Loucy (cell line): ENCODE measurements at regions not wholly inside any gene's neighbourhood (a gene's known extent, or its start where the extent isn't known, plus 50 kb on each side); places are given as distances from the start of the nearest gene placed in this dataset.

ENCODE experiments used
- H2AFZ ChIP-seq: fragments of 200-600 bp; sonication (generic); 2 replicates; pipeline ENCODE4 v1.6.0; 2016; ENCODE audit warnings: antibody characterized with exemption, mild to moderate bottlenecking, low read length, moderate library complexity
- H3F3A ChIP-seq: fragments of 200-600 bp; 2 replicates; pipeline ENCODE4 v1.6.0; 2016; ENCODE audit warnings: antibody characterized with exemption, low read depth, mild to moderate bottlenecking
- H3K27me3 ChIP-seq: fragments of 200-600 bp; sonication (generic); 2 replicates; pipeline ENCODE4 v1.6.1; 2014; ENCODE audit warnings: low read length, mild to moderate bottlenecking; ENCODE audit not compliant: insufficient read depth, poor library complexity, severe bottlenecking
- H3K36me3 ChIP-seq: fragments of 200-600 bp; sonication (generic); 2 replicates; pipeline ENCODE4 v1.6.1; 2016; ENCODE audit warnings: low read length; ENCODE audit not compliant: insufficient read depth
- H3K4me1 ChIP-seq: fragments of 200-600 bp; sonication (generic); 2 replicates; pipeline ENCODE4 v1.5.1; 2014; ENCODE audit warnings: low read length, mild to moderate bottlenecking; ENCODE audit not compliant: insufficient read depth, poor library complexity, severe bottlenecking
- H3K4me2 ChIP-seq: fragments of 200-600 bp; sonication (generic); 2 replicates; pipeline ENCODE4 v1.6.0; 2014; ENCODE audit warnings: antibody characterized with exemption, low read length, low read depth, mild to moderate bottlenecking; ENCODE audit not compliant: poor library complexity, severe bottlenecking
- H3K4me3 ChIP-seq: fragments of 200-600 bp; sonication (generic); 2 replicates; pipeline ENCODE4 v1.5.1; 2014; ENCODE audit warnings: low read length, mild to moderate bottlenecking, mixed read lengths; ENCODE audit not compliant: poor library complexity, severe bottlenecking
- H3K79me2 ChIP-seq: fragments of 200-600 bp; sonication (generic); 2 replicates; pipeline ENCODE4 v1.6.1; 2014; ENCODE audit warnings: low read length; ENCODE audit not compliant: insufficient read depth
- H3K9ac ChIP-seq: fragments of 200-600 bp; sonication (generic); 2 replicates; pipeline ENCODE4 v1.6.0; 2014; ENCODE audit warnings: mild to moderate bottlenecking, low read depth, low read length, moderate library complexity; ENCODE audit not compliant: poor library complexity, severe bottlenecking
- H3K9me2 ChIP-seq: fragments of 200-600 bp; sonication (generic); replicated peaks from 2 replicates; pipeline ENCODE4 v1.6.1; 2016; ENCODE audit warnings: low read depth, low read length, mixed read lengths
- H3K9me3 ChIP-seq: fragments of 200-600 bp; sonication (generic); 2 replicates; pipeline ENCODE4 v1.6.1; 2014; ENCODE audit warnings: mild to moderate bottlenecking, antibody characterized with exemption, low read length, low read depth; ENCODE audit not compliant: insufficient read depth
- H4K20me1 ChIP-seq: fragments of 200-600 bp; sonication (generic); 2 replicates; pipeline ENCODE4 v1.6.0; 2014; ENCODE audit warnings: antibody characterized with exemption, low read length, mild to moderate bottlenecking; ENCODE audit not compliant: insufficient read depth, poor library complexity, severe bottlenecking
- CTCF ChIP-seq: fragments of 200-600 bp; sonication (generic); conservative IDR thresholded peaks from 2 replicates; pipeline ENCODE4 v1.5.1; 2014; ENCODE audit warnings: mild to moderate bottlenecking, antibody characterized with exemption, low read length
- EZH2phosphoT487 ChIP-seq: fragments of 200-600 bp; IDR thresholded peaks from 2 replicates; pipeline ENCODE4 v1.6.1; 2018; ENCODE audit warnings: antibody characterized with exemption, mild to moderate bottlenecking, moderate library complexity, borderline replicate concordance

- Histone ChIP-seq H3K4me1 (no peaks in the 10 kb centered on the region), H3K9ac (no peak overlapping the region), H3F3A (no peaks in the 10 kb centered on the region), H3K36me3 (no peaks in the 10 kb centered on the region), H4K20me1 (no peaks in the 10 kb centered on the region), H2AFZ (no peak overlapping the region), H3K79me2 (no peaks in the 10 kb centered on the region), H3K4me3 (no peak overlapping the region), H3K9me3 (no peaks in the 10 kb centered on the region), H3K4me2 (no peak overlapping the region), H3K9me2 (no peaks in the 10 kb centered on the region), H3K27me3 (no peaks in the 10 kb centered on the region)
- TF ChIP-seq EZH2phosphoT487 = no peak
- no peak for TF ChIP-seq CTCF
Measured at GRCh38 chrX:45351478-45351877, 150.8 kb upstream of the DIPK2B start.

GRCh38 chrX:45348296-45348695 lies 147.6 kb upstream of the DIPK2B start:
- no peaks in the 10 kb centered on the region for H3K4me1 ChIP-seq
- H3K9me3 ChIP-seq = no peaks in the 10 kb centered on the region
- no peak overlapping the region for H3K9ac ChIP-seq
- H4K20me1 ChIP-seq = no peaks in the 10 kb centered on the region
- no peaks in the 10 kb centered on the region for H3K36me3 ChIP-seq
- no peaks in the 10 kb centered on the region for H3F3A ChIP-seq
- no peak overlapping the region for H3K4me3 ChIP-seq
- H3K27me3 ChIP-seq = no peaks in the 10 kb centered on the region
- H3K4me2 ChIP-seq = no peak overlapping the region
- no peaks in the 10 kb centered on the region for H3K79me2 ChIP-seq
- no peak overlapping the region for H2AFZ ChIP-seq
- TF ChIP-seq CTCF (no peak), EZH2phosphoT487 (no peak)
- no peaks in the 10 kb centered on the region for H3K9me2 ChIP-seq

GRCh38 chrX:45347877-45348276 lies 147.2 kb upstream of the DIPK2B start:
- Histone ChIP-seq H3K9ac (no peak overlapping the region), H3K4me1 (no peaks in the 10 kb centered on the region), H3F3A (no peaks in the 10 kb centered on the region), H3K9me3 (no peaks in the 10 kb centered on the region), H3K27me3 (no peaks in the 10 kb centered on the region), H3K79me2 (no peaks in the 10 kb centered on the region), H3K36me3 (no peaks in the 10 kb centered on the region), H4K20me1 (no peaks in the 10 kb centered on the region), H3K4me2 (no peak overlapping the region), H2AFZ (no peak overlapping the region), H3K9me2 (no peaks in the 10 kb centered on the region), H3K4me3 (no peak overlapping the region)
- no peak for TF ChIP-seq CTCF
- TF ChIP-seq EZH2phosphoT487 = no peak
